Neutrophil (primary cell): ENCODE measurements at regions not wholly inside any gene's neighbourhood (a gene's known extent, or its start where the extent isn't known, plus 50 kb on each side); places are given as distances from the start of the nearest gene placed in this dataset.
"Not testable (repeated sequence)": the region's sequence is repeated elsewhere in the genome, so short reads cannot be mapped to it uniquely, and the experiment has no call there.

Source experiments
- H3K27ac ChIP-seq: fragments of 200-600 bp; sonication (generic); 2 replicates; pipeline ENCODE4 v1.5.1; 2016; ENCODE audit warnings: mild to moderate bottlenecking, moderate library complexity
- H3K27me3 ChIP-seq: fragments of 200-600 bp; sonication (generic); 2 replicates; pipeline ENCODE4 v1.6.0; 2016; ENCODE audit warnings: mild to moderate bottlenecking
- H3K36me3 ChIP-seq: fragments of 200-600 bp; sonication (generic); 2 replicates; pipeline ENCODE4 v1.5.1; 2017
- H3K4me1 ChIP-seq, 2 experiments: fragments of 200-600 bp in 1 of 2; sonication (generic) in 1 of 2; 1 replicate in 1 of 2; 2 replicates in 1 of 2; pipeline versions ENCODE4 v1.5.1 to v1.6.1; 2013 to 2016; ENCODE audit warnings: low read depth in 1 of 2, low read length in 1 of 2, mild to moderate bottlenecking in 1 of 2, moderate library complexity in 1 of 2; ENCODE audit not compliant: control insufficient read depth in 1 of 2, insufficient read depth in 1 of 2
- H3K4me3 ChIP-seq, 2 experiments: fragments of 200-600 bp in 1 of 2; sonication (generic) in 1 of 2; 1 replicate in 1 of 2; 2 replicates in 1 of 2; pipeline ENCODE4 v1.5.1; 2013 to 2016; ENCODE audit warnings: low read depth in 1 of 2, low read length in 1 of 2, mild to moderate bottlenecking in 1 of 2, moderate library complexity in 1 of 2
- H3K9me3 ChIP-seq: fragments of 200-600 bp; sonication (generic); 2 replicates; pipeline ENCODE4 v1.5.1; 2016
- CTCF ChIP-seq: fragments of 200-600 bp; sonication (generic); IDR thresholded peaks from 2 replicates; pipeline ENCODE4 v1.5.1; 2016; ENCODE audit warnings: antibody characterized with exemption

- H3K36me3 ChIP-seq = no peaks in the 10 kb centered on the region
- H3K27ac ChIP-seq = no peak overlapping the region
- no peak for TF ChIP-seq CTCF
- no peaks in the 10 kb centered on the region for H3K27me3 ChIP-seq
- no peaks in the 10 kb centered on the region for H3K9me3 ChIP-seq
- no peak overlapping the region for H3K4me3 ChIP-seq
- H3K4me1 ChIP-seq = no peaks in the 10 kb centered on the region
Observed at GRCh38 chr9:29422438-29422837, 1849.2 kb upstream of the C9orf72 start.

- Histone ChIP-seq H3K4me3 (no peak overlapping the region), H3K9me3 (no peaks in the 10 kb centered on the region), H3K27ac (no peak overlapping the region), H3K36me3 (no peaks in the 10 kb centered on the region), H3K4me1 (no peaks in the 10 kb centered on the region), H3K27me3 (no peaks in the 10 kb centered on the region)
- no peak for TF ChIP-seq CTCF
Observed at GRCh38 chr9:29432191-29432590, 1858.9 kb upstream of the C9orf72 start.

- not testable (repeated sequence) for H3K4me1 ChIP-seq, H3K36me3 ChIP-seq, H3K27me3 ChIP-seq, H3K27ac ChIP-seq, H3K9me3 ChIP-seq, H3K4me3 ChIP-seq
Observed at GRCh38 chr9:29432656-29433055, 1859.4 kb upstream of the C9orf72 start.

GRCh38 chr9:29435368-29435767, 1862.1 kb upstream of the C9orf72 start:
- no peaks in the 10 kb centered on the region for H3K4me1 ChIP-seq
- H3K27ac ChIP-seq = no peak overlapping the region
- no peaks in the 10 kb centered on the region for H3K27me3 ChIP-seq
- no peak overlapping the region for H3K4me3 ChIP-seq
- TF ChIP-seq CTCF = no peak
- no peaks in the 10 kb centered on the region for H3K36me3 ChIP-seq
- no peaks in the 10 kb centered on the region for H3K9me3 ChIP-seq

- Histone ChIP-seq H3K4me3 (no peak overlapping the region), H3K4me1 (no peaks in the 10 kb centered on the region), H3K27ac (no peak overlapping the region), H3K27me3 (no peaks in the 10 kb centered on the region), H3K9me3 (no peaks in the 10 kb centered on the region), H3K36me3 (no peaks in the 10 kb centered on the region)
- TF ChIP-seq CTCF = no peak
Observed at GRCh38 chr9:29437526-29437925, 1864.2 kb upstream of the C9orf72 start.

- Histone ChIP-seq H3K27ac (no peak overlapping the region), H3K4me1 (no peaks in the 10 kb centered on the region), H3K27me3 (no peaks in the 10 kb centered on the region), H3K9me3 (no peaks in the 10 kb centered on the region), H3K36me3 (no peaks in the 10 kb centered on the region), H3K4me3 (no peak overlapping the region)
- no peak for TF ChIP-seq CTCF
Observed at GRCh38 chr9:29439961-29440360, 1866.7 kb upstream of the C9orf72 start.
